Natural killer cell (primary cell): ENCODE measurements at regions not wholly inside any gene's neighbourhood (a gene's known extent, or its start where the extent isn't known, plus 50 kb on each side); places are given as distances from the start of the nearest gene placed in this dataset.

Experiments used
- ATAC-seq, 3 donors: fragments of 150-1000 bp in 2 of 3; fragments of 200-7000 bp in 1 of 3; cut with Tn5 transposase; 1 replicate in 1 of 3; 2 replicates in 2 of 3; pipeline ENCODE4 v1.10.0; 2021; ENCODE audit warnings: mild to moderate bottlenecking in 2 of 3, moderate library complexity in 2 of 3
- DNase-seq, 2 donors: peaks; one replicate each; pipeline versions ENCODE4 v3.0.0 to v3.0.0-alpha.2; 2013 to 2021; ENCODE audit warnings: mixed read lengths in 1 of 2
- H3K27ac ChIP-seq: one replicate; pipeline ENCODE4 v1.5.1; 2013; ENCODE audit warnings: mild to moderate bottlenecking, low read length
- H3K27me3 ChIP-seq: one replicate; pipeline ENCODE4 v1.6.1; 2013; ENCODE audit warnings: low read length; ENCODE audit not compliant: control insufficient read depth, insufficient read depth
- H3K36me3 ChIP-seq: one replicate; pipeline ENCODE4 v1.6.1; 2013; ENCODE audit warnings: low read length; ENCODE audit not compliant: control insufficient read depth, insufficient read depth
- H3K4me1 ChIP-seq: one replicate; pipeline ENCODE4 v1.6.1; 2013; ENCODE audit warnings: low read length; ENCODE audit not compliant: control insufficient read depth, insufficient read depth
- H3K4me3 ChIP-seq: one replicate; pipeline ENCODE4 v1.5.1; 2013; ENCODE audit warnings: low read length
- H3K9me3 ChIP-seq: one replicate; pipeline ENCODE4 v1.6.1; 2013; ENCODE audit warnings: low read length; ENCODE audit not compliant: control insufficient read depth, insufficient read depth
- H3K27ac Mint-ChIP-seq, 2 donors: one replicate each; pipeline ENCODE4 v1.8.0; 2022; ENCODE audit warnings: mild to moderate bottlenecking in 2 of 2, mixed read lengths in 2 of 2, moderate library complexity in 1 of 2
- H3K27me3 Mint-ChIP-seq, 2 donors: one replicate each; pipeline ENCODE4 v1.8.0; 2022; ENCODE audit warnings: low read depth in 2 of 2, mixed read lengths in 2 of 2
- H3K36me3 Mint-ChIP-seq: one replicate; pipeline ENCODE4 v1.8.0; 2022; ENCODE audit warnings: mixed read lengths
- H3K4me1 Mint-ChIP-seq, 2 donors: one replicate each; pipeline ENCODE4 v1.8.0; 2022; ENCODE audit warnings: mixed read lengths in 2 of 2
- H3K4me3 Mint-ChIP-seq: one replicate; pipeline ENCODE4 v1.8.0; 2022; ENCODE audit warnings: mild to moderate bottlenecking, moderate library complexity, mixed read lengths
- H3K9me3 Mint-ChIP-seq, 2 donors: one replicate each; pipeline ENCODE4 v1.8.0; 2022; ENCODE audit warnings: mixed read lengths in 2 of 2
- CTCF ChIP-seq: fragments of 200-600 bp; IDR thresholded peaks from one replicate; pipeline ENCODE4 v1.8.0; 2022; ENCODE audit warnings: antibody characterized with exemption
- WGBS: methylation state at CpG from one replicate; pipeline ENCODE4 v1.1.7; 2013; ENCODE audit warnings: missing lambda C conversion rate; ENCODE audit not compliant: insufficient coverage; 5-methylcytosine and 5-hydroxymethylcytosine counted together
- intact Hi-C: fragments of 100-400 bp; cut with micrococcal nuclease; formaldehyde crosslinking; loops from one replicate; pipeline ENCODE4 v1.14.2; 2022

GRCh38 chr13:84823528-84823927, 941.3 kb upstream of the SLITRK1 start:
- Histone ChIP-seq H3K27me3 (no peaks in the 10 kb centered on the region), H3K27ac (no peak overlapping the region), H3K36me3 (no peaks in the 10 kb centered on the region), H3K9me3 (no peaks in the 10 kb centered on the region), H3K4me1 (no peaks in the 10 kb centered on the region), H3K4me3 (no peak overlapping the region)
- no peaks in the 10 kb centered on the region for H3K27me3 Mint-ChIP-seq
- ATAC-seq (no peak), DNase-seq (no peak)
- no peak overlapping the region for H3K27ac Mint-ChIP-seq
- H3K9me3 Mint-ChIP-seq = peaks cover 10 to 12% of the 10 kb centered on the region in 2 donors
- WGBS = no CpG with 5 or more reads among the region's 1 CpG
- no peak for TF ChIP-seq CTCF
- intact Hi-C loops = no loop called here
- H3K4me1 Mint-ChIP-seq = no peaks in the 10 kb centered on the region
- no peaks in the 10 kb centered on the region for H3K36me3 Mint-ChIP-seq
- no peak overlapping the region for H3K4me3 Mint-ChIP-seq

GRCh38 chr13:84821261-84821660, 939.0 kb upstream of the SLITRK1 start:
- H3K27me3 ChIP-seq = no peaks in the 10 kb centered on the region
- H3K4me3 Mint-ChIP-seq = no peak overlapping the region
- TF ChIP-seq CTCF = no peak
- no peak overlapping the region for H3K27ac Mint-ChIP-seq
- no peaks in the 10 kb centered on the region for H3K4me1 Mint-ChIP-seq
- H3K36me3 ChIP-seq = no peaks in the 10 kb centered on the region
- no peak overlapping the region for H3K4me3 ChIP-seq
- H3K9me3 Mint-ChIP-seq = peaks cover 10 to 16% of the 10 kb centered on the region in 2 donors
- 88% methylated on average over 3 of the region's 3 CpGs for WGBS
- no peaks in the 10 kb centered on the region for H3K27me3 Mint-ChIP-seq
- DNase-seq (no peak), ATAC-seq (no peak)
- no peaks in the 10 kb centered on the region for H3K9me3 ChIP-seq
- H3K36me3 Mint-ChIP-seq = no peaks in the 10 kb centered on the region
- H3K4me1 ChIP-seq = no peaks in the 10 kb centered on the region
- intact Hi-C loops = no loop called here
- H3K27ac ChIP-seq = no peak overlapping the region

GRCh38 chr13:84816567-84817105, 934.4 kb upstream of the SLITRK1 start:
- Mint-ChIP-seq H3K9me3 (peaks cover 0 to 9% of the 10 kb centered on the region in 2 donors), H3K36me3 (no peaks in the 10 kb centered on the region), H3K4me1 (no peaks in the 10 kb centered on the region), H3K27me3 (no peaks in the 10 kb centered on the region), H3K27ac (no peak overlapping the region), H3K4me3 (no peak overlapping the region)
- no peak for TF ChIP-seq CTCF
- peaks cover 3% of the 10 kb centered on the region for H3K9me3 ChIP-seq
- H3K36me3 ChIP-seq = no peaks in the 10 kb centered on the region
- 88% methylated on average over 1 of the region's 4 CpGs for WGBS
- no peaks in the 10 kb centered on the region for H3K4me1 ChIP-seq
- ATAC-seq (no peak), DNase-seq (no peak)
- no peak overlapping the region for H3K27ac ChIP-seq
- H3K4me3 ChIP-seq = no peak overlapping the region
- intact Hi-C loops = no loop called here
- no peaks in the 10 kb centered on the region for H3K27me3 ChIP-seq

- Histone ChIP-seq H3K9me3 (peaks cover 6% of the 10 kb centered on the region), H3K4me1 (no peaks in the 10 kb centered on the region), H3K27ac (no peak overlapping the region), H3K27me3 (no peaks in the 10 kb centered on the region), H3K36me3 (no peaks in the 10 kb centered on the region), H3K4me3 (no peak overlapping the region)
- H3K4me1 Mint-ChIP-seq = no peaks in the 10 kb centered on the region
- intact Hi-C loops = no loop called here
- 91% methylated on average over 3 of the region's 3 CpGs for WGBS
- ATAC-seq (no peak), DNase-seq (no peak)
- H3K36me3 Mint-ChIP-seq = no peaks in the 10 kb centered on the region
- H3K9me3 Mint-ChIP-seq = peaks cover 9 to 19% of the 10 kb centered on the region in 2 donors
- H3K27ac Mint-ChIP-seq = no peak overlapping the region
- no peak overlapping the region for H3K4me3 Mint-ChIP-seq
- no peak for TF ChIP-seq CTCF
- no peaks in the 10 kb centered on the region for H3K27me3 Mint-ChIP-seq
Observed at GRCh38 chr13:84812789-84813188, 930.5 kb upstream of the SLITRK1 start.
